B cell (primary cell): ENCODE measurements at regions not wholly inside any gene's neighbourhood (a gene's known extent, or its start where the extent isn't known, plus 50 kb on each side); places are given as distances from the start of the nearest gene placed in this dataset.

Experiments used
- ATAC-seq: fragments of 200-7000 bp; cut with Tn5 transposase; one replicate; pipeline ENCODE4 v1.10.0; 2021; ENCODE audit warnings: low read depth, mild to moderate bottlenecking, moderate number of reproducible peaks, moderate library complexity
- CTCF ChIA-PET: fragments of 350-600 bp; sonication (Branson Sonifier 250); formaldehyde crosslinking; loops from one replicate; lab custom pipeline; 2021; ENCODE audit warnings: antibody characterized with exemption, inconsistent platforms; lab: Charles Lee
- POLR2A ChIA-PET: fragments of 350-600 bp; sonication (Branson Sonifier 250); formaldehyde crosslinking; loops from one replicate; lab custom pipeline; 2021; ENCODE audit warnings: antibody characterized with exemption; lab: Charles Lee
- DNase-seq: peaks from one replicate; pipeline ENCODE4 v3.0.0; 2013
- H2AFZ ChIP-seq: 2 replicates; pipeline ENCODE4 v1.6.1; 2012; ENCODE audit warnings: mild to moderate bottlenecking, low read depth, low read length; ENCODE audit not compliant: insufficient read depth, poor library complexity, severe bottlenecking
- H3K27ac ChIP-seq, 2 donors: 1 replicate in 1 of 2; 2 replicates in 1 of 2; pipeline ENCODE4 v1.5.1; 2012 to 2013; ENCODE audit warnings: low read length in 2 of 2, mild to moderate bottlenecking in 2 of 2, moderate library complexity in 1 of 2
- H3K27me3 ChIP-seq, 4 experiments: fragments of 200-600 bp in 1 of 4; sonication (generic) in 1 of 4; replicated peaks in 1 of 4; 1 replicate in 2 of 4; 2 replicates in 2 of 4; pipeline versions ENCODE4 v1.6.1 to v1.7.0; 2013 to 2016; ENCODE audit warnings: low read length in 3 of 4, mild to moderate bottlenecking in 2 of 4, mixed read lengths in 1 of 4, moderate library complexity in 1 of 4; ENCODE audit not compliant: insufficient read depth in 4 of 4, control insufficient read depth in 3 of 4; ENCODE audit errors: control extremely low read depth in 1 of 4
- H3K36me3 ChIP-seq, 2 experiments: replicated peaks in 1 of 2; 1 replicate in 1 of 2; 2 replicates in 1 of 2; pipeline versions ENCODE4 v1.6.1 to v1.7.1; 2013; ENCODE audit warnings: low read length in 1 of 2; ENCODE audit not compliant: insufficient read depth in 2 of 2, control insufficient read depth in 1 of 2; ENCODE audit errors: control extremely low read depth in 1 of 2, extremely low read depth in 1 of 2
- H3K4me1 ChIP-seq, 2 donors: fragments of 200-600 bp in 1 of 2; sonication (generic) in 1 of 2; 1 replicate in 1 of 2; 2 replicates in 1 of 2; pipeline versions ENCODE4 v1.5.1 to v1.6.1; 2013 to 2017; ENCODE audit warnings: low read length in 2 of 2; ENCODE audit not compliant: control insufficient read depth in 2 of 2, insufficient read depth in 2 of 2
- H3K4me2 ChIP-seq: replicated peaks from 2 replicates; pipeline ENCODE3; 2012; ENCODE audit warnings: mild to moderate bottlenecking, low read depth, low read length; ENCODE audit not compliant: poor library complexity, severe bottlenecking
- H3K4me3 ChIP-seq, 5 experiments: fragments of 200-600 bp in 1 of 5; sonication (generic) in 1 of 5; 1 replicate in 3 of 5; 2 replicates in 2 of 5; pipeline versions ENCODE4 v1.5.1 to v1.7.0; 2011 to 2016; ENCODE audit warnings: low read length in 4 of 5, mild to moderate bottlenecking in 4 of 5, low read depth in 2 of 5, control low read depth in 1 of 5, moderate library complexity in 1 of 5; ENCODE audit not compliant: insufficient read depth in 1 of 5; ENCODE audit errors: control extremely low read depth in 1 of 5, extremely low read depth in 1 of 5
- H3K79me2 ChIP-seq: fragments of 200-600 bp; sonication (generic); one replicate; pipeline ENCODE4 v1.6.0; 2016; ENCODE audit warnings: low read length; ENCODE audit not compliant: control insufficient read depth, insufficient read depth
- H3K9ac ChIP-seq: fragments of 200-600 bp; sonication (generic); 2 replicates; pipeline ENCODE4 v1.6.1; 2017; ENCODE audit warnings: mild to moderate bottlenecking, low read length, moderate library complexity
- H3K9me3 ChIP-seq, 3 donors: one replicate each; pipeline versions ENCODE4 v1.6.1 to v1.7.1; 2013; ENCODE audit warnings: low read length in 2 of 3; ENCODE audit not compliant: control insufficient read depth in 2 of 3, insufficient read depth in 1 of 3; ENCODE audit errors: control extremely low read depth in 1 of 3
- H4K20me1 ChIP-seq: 2 replicates; pipeline ENCODE4 v1.6.0; 2012; ENCODE audit warnings: mild to moderate bottlenecking, low read length; ENCODE audit not compliant: insufficient read depth, control insufficient read depth, poor library complexity, severe bottlenecking
- H3K27ac Mint-ChIP-seq: one replicate; pipeline ENCODE4 v1.8.0; 2021; ENCODE audit warnings: mixed read lengths
- H3K27me3 Mint-ChIP-seq: one replicate; pipeline ENCODE4 v1.8.0; 2021; ENCODE audit warnings: mixed read lengths
- H3K4me1 Mint-ChIP-seq: one replicate; pipeline ENCODE4 v1.8.0; 2021; ENCODE audit warnings: mixed read lengths
- H3K4me3 Mint-ChIP-seq: one replicate; pipeline ENCODE4 v1.8.0; 2021; ENCODE audit warnings: mixed read lengths
- H3K9me3 Mint-ChIP-seq: one replicate; pipeline ENCODE4 v1.8.0; 2022; ENCODE audit warnings: mixed read lengths; ENCODE audit not compliant: insufficient read depth
- EZH2 ChIP-seq: IDR thresholded peaks from 2 replicates; pipeline ENCODE4 v1.6.1; 2012; ENCODE audit warnings: borderline replicate concordance, low read depth, mild to moderate bottlenecking, moderate library complexity, low read length; ENCODE audit not compliant: insufficient read depth, poor library complexity, severe bottlenecking
- WGBS: methylation state at CpG from one replicate; pipeline ENCODE4 v1.1.5; 2013; ENCODE audit warnings: missing lambda C conversion rate; ENCODE audit not compliant: insufficient coverage; 5-methylcytosine and 5-hydroxymethylcytosine counted together
- intact Hi-C: fragments of 100-400 bp; cut with micrococcal nuclease; formaldehyde crosslinking; loops from one replicate; pipeline ENCODE4 v1.10.0; 2022
- TF ChIP-seq, protein P1 (sequence below): fragments of 200-600 bp; IDR thresholded peaks from one replicate; pipeline ENCODE4 v1.8.0; 2022; ENCODE audit warnings: antibody characterized with exemption, mild to moderate bottlenecking

DNA sequence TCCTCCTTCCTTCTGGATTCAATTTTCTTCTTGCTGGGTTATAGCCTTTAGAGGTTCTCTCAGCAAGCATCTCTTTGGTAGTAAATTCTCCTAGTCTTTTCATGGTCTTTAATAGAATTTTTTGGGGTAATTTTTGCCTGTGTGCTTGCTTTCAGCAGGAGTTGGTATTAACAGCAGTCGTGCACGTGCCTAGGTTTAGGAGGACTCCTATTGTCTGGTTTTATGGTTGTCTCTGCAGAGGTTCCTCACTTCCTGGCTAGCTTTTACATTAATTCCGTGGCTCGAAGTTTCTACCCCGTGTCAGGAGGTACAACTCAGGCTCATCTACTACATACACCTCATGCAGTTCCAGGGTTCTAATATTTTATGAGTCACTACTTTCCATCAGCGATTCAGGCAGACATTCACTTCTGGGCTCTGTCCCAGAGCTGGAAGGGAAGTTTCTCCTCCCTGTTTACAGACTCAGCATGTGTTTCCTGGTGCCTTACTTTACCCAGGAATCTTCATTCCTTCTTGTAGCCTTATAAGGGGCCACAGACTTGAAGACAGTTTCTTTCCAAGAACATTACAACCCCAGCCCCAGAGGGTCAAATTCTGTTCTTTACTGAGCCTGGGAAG is 643.6 kb downstream of the HS3ST4 start:
- H3K4me3 Mint-ChIP-seq: no peak overlapping the region
- intact Hi-C loops: no loop called here
- no peak overlapping the region for H3K27ac Mint-ChIP-seq
- Histone ChIP-seq H3K27ac (no peak overlapping the region), H3K79me2 (no peaks in the 10 kb centered on the region), H3K36me3 (no peaks in the 10 kb centered on the region), H3K4me1 (no peaks in the 10 kb centered on the region), H3K27me3 (no peaks in the 10 kb centered on the region), H2AFZ (no peak overlapping the region), H3K9ac (no peak overlapping the region), H3K4me3 (no peak overlapping the region), H3K4me2 (no peak overlapping the region), H3K9me3 (no peaks in the 10 kb centered on the region), H4K20me1 (no peaks in the 10 kb centered on the region)
- TF ChIP-seq, protein P1, sequence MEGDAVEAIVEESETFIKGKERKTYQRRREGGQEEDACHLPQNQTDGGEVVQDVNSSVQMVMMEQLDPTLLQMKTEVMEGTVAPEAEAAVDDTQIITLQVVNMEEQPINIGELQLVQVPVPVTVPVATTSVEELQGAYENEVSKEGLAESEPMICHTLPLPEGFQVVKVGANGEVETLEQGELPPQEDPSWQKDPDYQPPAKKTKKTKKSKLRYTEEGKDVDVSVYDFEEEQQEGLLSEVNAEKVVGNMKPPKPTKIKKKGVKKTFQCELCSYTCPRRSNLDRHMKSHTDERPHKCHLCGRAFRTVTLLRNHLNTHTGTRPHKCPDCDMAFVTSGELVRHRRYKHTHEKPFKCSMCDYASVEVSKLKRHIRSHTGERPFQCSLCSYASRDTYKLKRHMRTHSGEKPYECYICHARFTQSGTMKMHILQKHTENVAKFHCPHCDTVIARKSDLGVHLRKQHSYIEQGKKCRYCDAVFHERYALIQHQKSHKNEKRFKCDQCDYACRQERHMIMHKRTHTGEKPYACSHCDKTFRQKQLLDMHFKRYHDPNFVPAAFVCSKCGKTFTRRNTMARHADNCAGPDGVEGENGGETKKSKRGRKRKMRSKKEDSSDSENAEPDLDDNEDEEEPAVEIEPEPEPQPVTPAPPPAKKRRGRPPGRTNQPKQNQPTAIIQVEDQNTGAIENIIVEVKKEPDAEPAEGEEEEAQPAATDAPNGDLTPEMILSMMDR: no peak
- no peak for TF ChIP-seq EZH2
- DNase-seq: no peak
- H3K9me3 Mint-ChIP-seq: peaks cover 2% of the 10 kb centered on the region
- H3K4me1 Mint-ChIP-seq: no peaks in the 10 kb centered on the region
- POLR2A ChIA-PET: no interaction called here
- H3K27me3 Mint-ChIP-seq: peaks cover 2% of the 10 kb centered on the region
- ATAC-seq: no peak
- CTCF ChIA-PET: no interaction called here
- WGBS: 80% methylated on average over 5 of the region's 6 CpGs

DNA sequence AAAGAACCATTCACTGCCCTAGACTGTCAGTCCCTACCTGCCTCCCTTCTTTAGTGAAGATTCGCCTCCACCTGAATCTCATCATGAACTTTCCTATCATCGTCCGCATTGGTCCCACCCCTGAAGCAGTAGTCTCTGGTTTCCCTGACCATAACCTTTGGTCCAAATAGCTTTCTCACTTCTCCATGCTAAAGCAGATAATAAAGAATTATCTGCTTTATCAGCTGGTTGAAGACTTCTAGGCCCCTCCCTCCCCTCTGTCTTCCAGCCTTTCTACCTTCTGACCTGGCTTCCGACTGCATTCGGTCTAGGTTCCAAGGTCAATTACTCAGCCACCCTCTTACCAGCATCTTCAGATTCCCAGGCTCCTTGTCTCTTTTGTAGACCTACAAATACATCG is 650.9 kb downstream of the HS3ST4 start:
- H3K4me1 ChIP-seq: no peaks in the 10 kb centered on the region
- no peak overlapping the region for H3K27ac ChIP-seq
- intact Hi-C loops: no loop called here
- H3K9me3 ChIP-seq: peaks cover 0 to 4% (median 0%) of the 10 kb centered on the region in 3 donors
- H3K27me3 Mint-ChIP-seq: no peaks in the 10 kb centered on the region
- ChIA-PET POLR2A (no interaction called here), CTCF (no interaction called here)
- no peak for TF ChIP-seq EZH2
- TF ChIP-seq, protein P1: no peak
- ATAC-seq: no peak
- no peak overlapping the region for H3K4me2 ChIP-seq
- no peak overlapping the region for H3K27ac Mint-ChIP-seq
- 97% methylated on average over 6 of the region's 6 CpGs for WGBS
- H4K20me1 ChIP-seq: no peaks in the 10 kb centered on the region
- DNase-seq: no peak
- H3K36me3 ChIP-seq: no peaks in the 10 kb centered on the region
- no peaks in the 10 kb centered on the region for H3K79me2 ChIP-seq
- H3K4me1 Mint-ChIP-seq: no peaks in the 10 kb centered on the region
- H3K27me3 ChIP-seq: no peaks in the 10 kb centered on the region
- no peak overlapping the region for H3K4me3 ChIP-seq
- no peak overlapping the region for H2AFZ ChIP-seq
- no peaks in the 10 kb centered on the region for H3K9me3 Mint-ChIP-seq
- no peak overlapping the region for H3K4me3 Mint-ChIP-seq
- no peak overlapping the region for H3K9ac ChIP-seq
